ENCODE measurements at regions not wholly inside any gene's neighbourhood (a gene's known extent, or its start where the extent isn't known, plus 50 kb on each side); places are given as distances from the start of the nearest gene placed in this dataset.

DNA sequence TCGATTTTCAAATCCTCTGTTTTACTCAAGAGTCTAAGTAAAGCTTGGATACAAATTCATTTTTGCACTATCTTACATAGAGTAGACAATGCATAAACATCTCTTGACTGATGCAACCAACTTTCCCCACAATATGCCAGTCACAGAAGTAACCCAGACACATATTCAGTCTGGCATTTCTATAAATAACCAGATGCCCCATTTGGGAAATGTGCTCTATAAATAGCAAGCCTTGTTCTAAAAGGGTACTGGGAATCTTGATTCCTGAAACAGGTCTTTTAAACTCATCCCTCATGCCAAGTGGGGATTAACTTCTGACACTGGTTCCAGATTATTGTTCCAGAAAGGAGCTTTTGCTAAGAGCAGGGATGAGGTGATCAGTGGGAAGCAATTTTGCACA, 411.7 kb downstream of the EPM2A start:
- H4K91ac ChIP-seq (ENCODE audit: insufficient read length, low read depth, low read length), result no peak overlapping the region
- no peak overlapping the region for H3K4me2 ChIP-seq (ENCODE audit: insufficient read depth, insufficient read length, low read length)
- H3K27me3 ChIP-seq (ENCODE audit: insufficient read depth, low read length), result no peaks in the 10 kb centered on the region
- DNase-seq, result no peak
- H3K23ac ChIP-seq (ENCODE audit: insufficient read length, low read depth, low read length), result no peak overlapping the region
- H3K9ac ChIP-seq (ENCODE audit: extremely low read depth, insufficient read length, low read length), result no peak overlapping the region
- no peak overlapping the region for H2BK20ac ChIP-seq (ENCODE audit: low read depth, low read length, poor library complexity, severe bottlenecking)
- no peaks in the 10 kb centered on the region for H4K20me1 ChIP-seq (ENCODE audit: control insufficient read depth, insufficient read depth, insufficient read length)
- no peak overlapping the region for H3K14ac ChIP-seq (ENCODE audit: insufficient read depth, low read length)
- no peaks in the 10 kb centered on the region for H3K9me3 Mint-ChIP-seq
- H3K36me3 Mint-ChIP-seq (ENCODE audit: insufficient read depth in 1 of 3, low read depth in 3 of 3), result no peaks in the 10 kb centered on the region
- no peak overlapping the region for H3K18ac ChIP-seq (ENCODE audit: insufficient read length, low read depth, low read length)
- no peak overlapping the region for H2BK5ac ChIP-seq (ENCODE audit: insufficient read length, low read length)
- H3K4me1 Mint-ChIP-seq, result no peaks in the 10 kb centered on the region
- H4K8ac ChIP-seq (replicated peaks; ENCODE audit: insufficient read length, low read depth, low read length), result no peak overlapping the region
- no peak overlapping the region for H3K56ac ChIP-seq (ENCODE audit: insufficient read length, low read depth, low read length)
- H2BK120ac ChIP-seq (ENCODE audit: low read depth, low read length, poor library complexity, severe bottlenecking), result no peak overlapping the region
- no peak overlapping the region for H3K4ac ChIP-seq (ENCODE audit: low read depth, low read length)
- no peak overlapping the region for H2AFZ ChIP-seq (ENCODE audit: low read length)
- H2BK12ac ChIP-seq (ENCODE audit: insufficient read length, low read depth, low read length), result no peak overlapping the region
- TF ChIP-seq CTCF (conservative IDR thresholded peaks at IDR 0.05), result no peak
- no peaks in the 10 kb centered on the region for H3K4me1 ChIP-seq (ENCODE audit: insufficient read depth, low read length)
- no peak overlapping the region for H4K5ac ChIP-seq (ENCODE audit: insufficient read length, low read depth, low read length)
- WGBS (ENCODE audit: extremely low coverage, insufficient read length, low lambda C conversion rate), result no CpG with 5 or more reads among the region's 1 CpG
- no peaks in the 10 kb centered on the region for H3K79me2 ChIP-seq (ENCODE audit: insufficient read depth, low read length)
- H2BK15ac ChIP-seq (ENCODE audit: low read depth, low read length), result no peak overlapping the region
- no peaks in the 10 kb centered on the region for H3K9me3 ChIP-seq (ENCODE audit: control insufficient read depth, low read depth, low read length)
- H3K27ac ChIP-seq (ENCODE audit: insufficient read length, low read depth, low read length), result no peak overlapping the region
- H3K79me1 ChIP-seq (ENCODE audit: insufficient read depth, low read depth, low read length, poor library complexity, severe bottlenecking), result no peaks in the 10 kb centered on the region
- no peak overlapping the region for H3K4me3 Mint-ChIP-seq
- no peak overlapping the region for H3K27ac Mint-ChIP-seq
- H3K23me2 ChIP-seq (ENCODE audit: insufficient read length, low read depth, low read length, poor library complexity, severe bottlenecking), result no peaks in the 10 kb centered on the region
- H2AK5ac ChIP-seq (ENCODE audit: insufficient read length, low read length), result no peak overlapping the region
- no peak overlapping the region for H3T11ph ChIP-seq (ENCODE audit: low read length)
- H3K27me3 Mint-ChIP-seq (ENCODE audit: low read depth), result peaks cover 2% of the 10 kb centered on the region; the same call in 1 of the 2 replicates

Measured in H9 (cell line).